ENCODE measurements at regions not wholly inside any gene's neighbourhood (a gene's known extent, or its start where the extent isn't known, plus 50 kb on each side); places are given as distances from the start of the nearest gene placed in this dataset.
A peak's percentile ranks its signal among the peaks of the same experiment; 100 is the strongest.
"Not testable (repeated sequence)": the region's sequence is repeated elsewhere in the genome, so short reads cannot be mapped to it uniquely, and the experiment has no call there.

DNA sequence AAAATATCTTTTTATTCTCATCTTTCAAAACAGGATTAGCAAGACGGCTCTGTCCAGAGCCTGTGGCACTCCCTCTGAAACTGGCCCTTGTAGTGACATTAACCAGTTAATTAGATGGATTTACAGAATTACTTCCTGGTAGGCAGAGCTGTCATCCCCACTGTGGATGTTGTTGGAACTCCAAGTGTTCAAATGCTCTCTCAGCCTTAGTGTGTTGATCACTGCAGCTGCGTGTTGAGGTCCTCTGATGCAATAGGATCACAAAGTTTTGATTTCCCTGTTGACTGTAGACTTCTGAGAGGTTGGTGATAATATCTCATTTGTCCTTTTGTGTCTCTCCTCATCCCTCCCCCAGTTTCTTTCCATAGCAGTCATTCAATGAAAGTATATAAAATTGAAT, 117.3 kb upstream of the CDK6 start:
- TF ChIP-seq, protein P1, sequence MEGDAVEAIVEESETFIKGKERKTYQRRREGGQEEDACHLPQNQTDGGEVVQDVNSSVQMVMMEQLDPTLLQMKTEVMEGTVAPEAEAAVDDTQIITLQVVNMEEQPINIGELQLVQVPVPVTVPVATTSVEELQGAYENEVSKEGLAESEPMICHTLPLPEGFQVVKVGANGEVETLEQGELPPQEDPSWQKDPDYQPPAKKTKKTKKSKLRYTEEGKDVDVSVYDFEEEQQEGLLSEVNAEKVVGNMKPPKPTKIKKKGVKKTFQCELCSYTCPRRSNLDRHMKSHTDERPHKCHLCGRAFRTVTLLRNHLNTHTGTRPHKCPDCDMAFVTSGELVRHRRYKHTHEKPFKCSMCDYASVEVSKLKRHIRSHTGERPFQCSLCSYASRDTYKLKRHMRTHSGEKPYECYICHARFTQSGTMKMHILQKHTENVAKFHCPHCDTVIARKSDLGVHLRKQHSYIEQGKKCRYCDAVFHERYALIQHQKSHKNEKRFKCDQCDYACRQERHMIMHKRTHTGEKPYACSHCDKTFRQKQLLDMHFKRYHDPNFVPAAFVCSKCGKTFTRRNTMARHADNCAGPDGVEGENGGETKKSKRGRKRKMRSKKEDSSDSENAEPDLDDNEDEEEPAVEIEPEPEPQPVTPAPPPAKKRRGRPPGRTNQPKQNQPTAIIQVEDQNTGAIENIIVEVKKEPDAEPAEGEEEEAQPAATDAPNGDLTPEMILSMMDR (IDR thresholded peaks at IDR 0.05; ENCODE audit: control insufficient read depth, insufficient read depth, low read depth, low read length, missing control alignments), result no peak
- H3K4me3 ChIP-seq (ENCODE audit: control insufficient read depth, low read depth, low read length), result no peak overlapping the region
- no peak for DNase-seq (ENCODE audit: low read depth)

DNA sequence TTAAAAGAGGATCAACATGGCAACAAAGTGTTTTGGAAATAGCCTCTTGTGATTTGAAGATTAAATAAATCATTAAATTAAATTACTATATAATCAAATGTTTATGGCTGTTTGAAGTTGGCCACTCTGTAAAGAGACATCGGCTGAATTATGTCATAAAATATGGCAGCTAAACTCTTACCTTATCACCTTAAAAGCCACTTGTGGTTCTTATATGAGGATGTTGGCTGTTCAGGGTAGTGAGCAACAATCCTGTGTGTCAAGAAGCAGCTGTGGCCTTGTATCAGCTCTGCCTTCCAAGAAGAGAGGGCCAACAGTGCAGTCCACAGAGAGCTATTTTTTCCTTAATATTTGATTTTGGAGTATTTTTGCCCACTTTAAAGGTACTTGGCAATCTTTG, 113.4 kb upstream of the CDK6 start:
- DNase-seq (ENCODE audit: low read depth), result no peak
- H3K4me3 ChIP-seq (ENCODE audit: control insufficient read depth, low read depth, low read length), result no peak overlapping the region
- TF ChIP-seq, protein P1 (IDR thresholded peaks at IDR 0.05; ENCODE audit: control insufficient read depth, insufficient read depth, low read depth, low read length, missing control alignments), result no peak

GRCh38 chr7:92945840-92946239, 109.5 kb upstream of the CDK6 start:
- DNase-seq (ENCODE audit: low read depth), result no peak
- TF ChIP-seq, protein P1 (IDR thresholded peaks at IDR 0.05; ENCODE audit: control insufficient read depth, insufficient read depth, low read depth, low read length, missing control alignments), result no peak
- H3K4me3 ChIP-seq (ENCODE audit: control insufficient read depth, low read depth, low read length), result no peak overlapping the region

DNA sequence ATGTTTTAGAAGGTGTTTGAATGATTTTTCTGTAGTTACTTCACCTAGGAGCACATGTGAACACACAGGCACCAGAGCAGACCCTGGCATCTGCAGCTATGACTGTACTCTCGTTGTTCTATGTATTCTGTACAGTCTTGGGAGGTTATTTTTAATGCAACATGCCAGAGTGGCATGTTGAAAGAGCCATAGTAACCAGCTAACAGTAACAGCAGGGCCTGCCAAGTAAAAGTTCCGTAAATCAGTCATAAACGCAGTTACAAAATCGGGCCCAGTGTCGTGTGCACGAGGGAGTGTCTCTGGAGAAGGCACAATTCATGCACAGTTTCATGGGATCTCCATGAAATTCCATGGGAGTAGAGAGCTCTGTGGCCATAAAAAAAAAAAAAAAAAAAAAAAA, 108.3 kb upstream of the CDK6 start:
- TF ChIP-seq, protein P1 (IDR thresholded peaks at IDR 0.05; ENCODE audit: control insufficient read depth, insufficient read depth, low read depth, low read length, missing control alignments), result no peak
- H3K4me3 ChIP-seq (ENCODE audit: control insufficient read depth, low read depth, low read length), result no peak overlapping the region
- peak; percentile 8 for DNase-seq (ENCODE audit: low read depth)

DNA sequence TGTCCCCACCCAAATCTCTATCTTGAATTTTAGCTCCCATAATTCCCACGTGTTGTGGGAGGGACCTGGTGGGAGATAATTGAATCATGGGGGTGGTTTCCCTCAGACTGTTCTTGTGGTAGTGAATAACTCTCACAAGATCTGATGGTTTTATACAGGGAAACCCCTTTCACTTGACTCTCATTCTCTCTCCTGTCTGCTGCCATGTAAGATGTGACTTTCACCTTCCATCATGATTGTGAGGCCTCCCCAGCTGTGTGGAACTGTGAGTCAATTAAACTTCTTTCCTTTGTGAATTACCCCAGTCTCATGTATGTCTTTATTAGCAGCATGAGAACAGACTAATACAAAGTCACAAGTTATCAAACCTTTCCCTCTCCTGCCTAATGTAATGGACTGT, 106.3 kb upstream of the CDK6 start:
- H3K4me3 ChIP-seq (ENCODE audit: control insufficient read depth, low read depth, low read length), result not testable (repeated sequence)

GRCh38 chr7:92939666-92940360, 103.4 kb upstream of the CDK6 start:
- H3K4me3 ChIP-seq (ENCODE audit: control insufficient read depth, low read depth, low read length), result no peak overlapping the region
- no peak for DNase-seq (ENCODE audit: low read depth)
- TF ChIP-seq, protein P1 (IDR thresholded peaks at IDR 0.05; ENCODE audit: control insufficient read depth, insufficient read depth, low read depth, low read length, missing control alignments), result no peak

More for the DNA sequence above, 106.3 kb upstream of the CDK6 start:
- not testable (repeated sequence) for DNase-seq (ENCODE audit: low read depth)

- no peak for DNase-seq (ENCODE audit: low read depth)
- TF ChIP-seq, protein P1 (IDR thresholded peaks at IDR 0.05; ENCODE audit: control insufficient read depth, insufficient read depth, low read depth, low read length, missing control alignments), result no peak
- H3K4me3 ChIP-seq (ENCODE audit: control insufficient read depth, low read depth, low read length), result no peak overlapping the region
These were observed 97.7 kb upstream of the CDK6 start for GRCh38 chr7:92934096-92934495.
